ENCODE measurements at regions not wholly inside any gene's neighbourhood (a gene's known extent, or its start where the extent isn't known, plus 50 kb on each side); places are given as distances from the start of the nearest gene placed in this dataset.
A peak's percentile ranks its signal among the peaks of the same experiment; 100 is the strongest.

GRCh38 chr5:96074870-96075269 is 113.2 kb upstream of the ELL2 start:
- Histone ChIP-seq H3K9me3 (ENCODE audit: control insufficient read depth, insufficient read depth, low read depth, low read length) (no peaks in the 10 kb centered on the region), H3K4me3 (ENCODE audit: low read depth, low read length) (no peak overlapping the region), H3K27ac (ENCODE audit: extremely low read depth, low read depth, low read length) (no peak overlapping the region), H3K36me3 (ENCODE audit: control insufficient read depth in 2 of 2, insufficient read depth in 1 of 2, low read length in 2 of 2) (no peaks in the 10 kb centered on the region), H3K4me1 (ENCODE audit: control insufficient read depth, insufficient read depth, low read length) (no peaks in the 10 kb centered on the region)
- TF ChIP-seq ZBTB17 (tag by site-specific recombination; IDR thresholded peaks at IDR 0.05) (0 out of 2 replicates have a peak, but pooled peaks have one; percentile 26), ZNF623 (tag by site-specific recombination; IDR thresholded peaks at IDR 0.05) (no peak)
- POLR2A ChIA-PET = no interaction called here
- CTCF ChIA-PET = interaction anchor here (0.8 kb wide), 1 partner anchor 9 kb away, joined by 4 read pairs; no protein-coding TSS in a partner anchor

- CTCF ChIA-PET = interaction anchor here (0.8 kb wide), 1 partner anchor 9 kb away, joined by 4 read pairs; no protein-coding TSS in a partner anchor
- no peak overlapping the region for H3K27ac ChIP-seq (ENCODE audit: extremely low read depth, low read depth, low read length)
- no peak for TF ChIP-seq HOXA7 (CRISPR knock-in tag; IDR thresholded peaks at IDR 0.05; ENCODE audit: borderline replicate concordance)
- TF ChIP-seq ZNF121 (tag by site-specific recombination; IDR thresholded peaks at IDR 0.05) = no peak
- H3K9me3 ChIP-seq (ENCODE audit: control insufficient read depth, insufficient read depth, low read depth, low read length) = no peaks in the 10 kb centered on the region
- H3K4me3 ChIP-seq (ENCODE audit: low read depth, low read length) = no peak overlapping the region
- H3K4me1 ChIP-seq (ENCODE audit: control insufficient read depth, insufficient read depth, low read length) = no peaks in the 10 kb centered on the region
- H3K36me3 ChIP-seq (ENCODE audit: control insufficient read depth in 2 of 2, insufficient read depth in 1 of 2, low read length in 2 of 2) = no peaks in the 10 kb centered on the region
- POLR2A ChIA-PET = no interaction called here
Observed at GRCh38 chr5:96074460-96074859, 112.8 kb upstream of the ELL2 start.

GRCh38 chr5:96072791-96073165 is 111.1 kb upstream of the ELL2 start:
- Histone ChIP-seq H3K4me3 (ENCODE audit: low read depth, low read length) (no peak overlapping the region), H3K9me3 (ENCODE audit: control insufficient read depth, insufficient read depth, low read depth, low read length) (no peaks in the 10 kb centered on the region), H3K4me1 (ENCODE audit: control insufficient read depth, insufficient read depth, low read length) (0 out of 2 replicates have a peak, but pooled peaks cover 2% of the 10 kb centered on the region), H3K36me3 (ENCODE audit: control insufficient read depth in 2 of 2, insufficient read depth in 1 of 2, low read length in 2 of 2) (no peaks in the 10 kb centered on the region), H3K27ac (ENCODE audit: extremely low read depth, low read depth, low read length) (no peak overlapping the region)
- TF ChIP-seq HOXA7 (CRISPR knock-in tag; IDR thresholded peaks at IDR 0.05; ENCODE audit: borderline replicate concordance) (no peak), SETDB1 (IDR thresholded peaks at IDR 0.05; ENCODE audit: insufficient read length, low read length) (no peak), RBAK (tag by site-specific recombination; IDR thresholded peaks at IDR 0.05) (no peak), REST (tag by site-specific recombination; IDR thresholded peaks at IDR 0.05) (no peak), SCRT1 (tag by site-specific recombination; IDR thresholded peaks at IDR 0.05; ENCODE audit: borderline replicate concordance) (no peak), ZFP41 (tag by site-specific recombination; IDR thresholded peaks at IDR 0.05; ENCODE audit: borderline replicate concordance) (no peak)
- POLR2A ChIA-PET = no interaction called here
- CTCF ChIA-PET = no interaction called here

GRCh38 chr5:96072138-96072790 is 110.6 kb upstream of the ELL2 start:
- Histone ChIP-seq H3K9me3 (ENCODE audit: control insufficient read depth, insufficient read depth, low read depth, low read length) (no peaks in the 10 kb centered on the region), H3K4me1 (ENCODE audit: control insufficient read depth, insufficient read depth, low read length) (0 out of 2 replicates have a peak, but pooled peaks cover 3% of the 10 kb centered on the region), H3K4me3 (ENCODE audit: low read depth, low read length) (no peak overlapping the region), H3K36me3 (ENCODE audit: control insufficient read depth in 2 of 2, insufficient read depth in 1 of 2, low read length in 2 of 2) (no peaks in the 10 kb centered on the region), H3K27ac (ENCODE audit: extremely low read depth, low read depth, low read length) (no peak overlapping the region)
- ChIA-PET POLR2A (no interaction called here), CTCF (interaction anchor here (0.6 to 0.7 kb wide), 2 partner anchors 280 to 291 kb away, joined by 3 read pairs; no protein-coding TSS in a partner anchor)
- TF ChIP-seq BCL11B (tag by site-specific recombination; IDR thresholded peaks at IDR 0.05; ENCODE audit: low read depth) (no peak), ZNF223 (tag by site-specific recombination; IDR thresholded peaks at IDR 0.05) (no peak), EGR2 (tag by site-specific recombination; IDR thresholded peaks at IDR 0.05; ENCODE audit: low read depth) (no peak), ZNF768 (tag by site-specific recombination; IDR thresholded peaks at IDR 0.05) (no peak), ZNF202 (tag by site-specific recombination; IDR thresholded peaks at IDR 0.05; ENCODE audit: borderline replicate concordance) (no peak), ZNF26 (tag by site-specific recombination; IDR thresholded peaks at IDR 0.05) (no peak), ZBTB7A (tag by site-specific recombination; IDR thresholded peaks at IDR 0.05; ENCODE audit: low read depth) (no peak), ZNF777 (tag by site-specific recombination; IDR thresholded peaks at IDR 0.05; ENCODE audit: borderline replicate concordance) (no peak), ZNF596 (tag by site-specific recombination; IDR thresholded peaks at IDR 0.05) (no peak), AEBP2 (tag by site-specific recombination; IDR thresholded peaks at IDR 0.05; ENCODE audit: borderline replicate concordance) (no peak), KLF9 (tag by site-specific recombination; IDR thresholded peaks at IDR 0.05; ENCODE audit: low read depth) (no peak)
